ENCODE measurements at regions not wholly inside any gene's neighbourhood (a gene's known extent, or its start where the extent isn't known, plus 50 kb on each side); places are given as distances from the start of the nearest gene placed in this dataset.

DNA sequence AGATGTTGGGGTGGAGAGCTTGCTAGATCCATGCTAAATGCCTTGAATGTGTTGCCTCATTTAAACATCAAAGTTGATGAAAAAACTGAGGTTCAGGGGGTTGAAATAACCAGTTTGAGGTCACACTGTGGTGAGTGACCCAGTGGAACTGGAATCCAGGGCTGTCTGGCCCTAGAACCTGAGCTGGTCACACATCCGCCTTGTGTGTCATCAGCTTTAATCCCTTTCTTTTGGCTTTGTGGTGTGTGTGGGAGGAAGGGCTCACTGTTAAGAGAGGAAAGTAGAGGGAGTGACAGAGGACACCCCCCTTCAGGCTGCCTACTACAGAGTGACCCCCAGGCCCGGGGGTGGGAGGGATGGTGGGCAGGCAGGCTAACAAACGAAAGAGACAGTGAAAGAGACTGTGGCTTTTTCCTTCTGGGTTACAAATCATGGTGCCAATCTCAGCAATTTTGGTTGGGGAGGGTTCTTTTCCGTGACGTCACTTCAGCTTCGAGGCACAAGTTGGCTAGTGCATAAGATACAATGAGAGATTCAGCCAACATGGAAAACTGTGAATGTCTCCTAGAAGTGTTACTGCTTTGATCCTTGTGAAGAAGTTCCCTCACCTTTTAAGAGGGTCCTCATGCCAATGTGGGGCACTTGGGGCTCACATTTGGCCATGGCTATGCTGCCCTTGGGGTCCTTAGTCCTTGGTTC lies 164.9 kb downstream of the DLEU7 start:
- intact Hi-C loops (cut with DNase I) = no loop called here
- no peak for DNase-seq (ENCODE audit: low spot score)

- intact Hi-C loops (cut with DNase I) = no loop called here
- DNase-seq (ENCODE audit: low spot score) = no peak
Observed at GRCh38 chr13:50679321-50679720, 164.2 kb downstream of the DLEU7 start.

DNA sequence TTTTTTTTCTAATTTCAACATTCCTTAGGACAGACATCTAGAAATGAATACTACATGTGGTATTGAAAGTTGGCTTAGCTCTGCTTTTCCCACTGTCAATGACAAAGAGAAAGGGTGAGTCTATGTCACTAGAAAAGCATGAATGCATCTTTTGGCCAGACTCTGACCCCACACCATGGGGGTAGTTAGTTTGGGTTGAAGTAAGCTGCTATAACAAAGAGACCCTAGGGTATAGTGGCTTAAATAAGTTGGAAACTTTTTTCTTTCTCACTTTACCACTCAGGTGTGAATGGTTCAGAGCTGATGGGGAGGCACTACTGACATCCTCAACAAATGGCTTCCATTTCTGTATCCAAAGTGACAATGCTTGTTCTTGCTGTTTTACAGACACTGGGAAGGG lies 161.5 kb downstream of the DLEU7 start:
- intact Hi-C loops (cut with DNase I) = no loop called here
- no peak for DNase-seq (ENCODE audit: low spot score)

- intact Hi-C loops (cut with DNase I) = no loop called here
Observed at GRCh38 chr13:50682966-50683365, 160.5 kb downstream of the DLEU7 start.

GRCh38 chr13:50684366-50684765 lies 159.1 kb downstream of the DLEU7 start:
- intact Hi-C loops (cut with DNase I) = no loop called here
- no peak for DNase-seq (ENCODE audit: low spot score)

More at GRCh38 chr13:50682966-50683365, 160.5 kb downstream of the DLEU7 start:
- no peak for DNase-seq (ENCODE audit: low spot score)

DNA sequence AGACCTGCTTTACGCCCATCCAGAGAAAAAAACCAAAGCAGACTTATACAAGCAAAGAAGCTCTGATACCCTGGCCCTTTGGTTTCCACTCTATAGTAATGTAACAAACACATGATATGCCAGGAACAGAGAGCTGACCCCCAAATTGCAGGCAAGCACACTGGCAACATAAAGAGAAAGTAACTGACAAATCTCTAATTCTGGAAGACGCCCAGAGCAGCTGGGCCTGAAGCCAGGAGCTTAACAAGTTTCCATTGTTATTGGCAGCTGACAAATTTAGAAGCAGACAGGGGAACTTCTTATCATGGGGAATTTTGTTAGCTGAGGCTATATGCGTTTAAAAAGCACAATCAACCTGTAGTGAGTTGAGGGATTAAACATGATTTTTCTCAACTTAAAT lies 158.0 kb downstream of the DLEU7 start:
- DNase-seq (ENCODE audit: low spot score) = no peak
- intact Hi-C loops (cut with DNase I) = no loop called here

GRCh38 chr13:50685956-50686355 lies 157.5 kb downstream of the DLEU7 start:
- intact Hi-C loops (cut with DNase I) = no loop called here
- DNase-seq (ENCODE audit: low spot score) = no peak

GRCh38 chr13:50686551-50686950 lies 156.9 kb downstream of the DLEU7 start:
- intact Hi-C loops (cut with DNase I) = no loop called here
- no peak for DNase-seq (ENCODE audit: low spot score)

DNA sequence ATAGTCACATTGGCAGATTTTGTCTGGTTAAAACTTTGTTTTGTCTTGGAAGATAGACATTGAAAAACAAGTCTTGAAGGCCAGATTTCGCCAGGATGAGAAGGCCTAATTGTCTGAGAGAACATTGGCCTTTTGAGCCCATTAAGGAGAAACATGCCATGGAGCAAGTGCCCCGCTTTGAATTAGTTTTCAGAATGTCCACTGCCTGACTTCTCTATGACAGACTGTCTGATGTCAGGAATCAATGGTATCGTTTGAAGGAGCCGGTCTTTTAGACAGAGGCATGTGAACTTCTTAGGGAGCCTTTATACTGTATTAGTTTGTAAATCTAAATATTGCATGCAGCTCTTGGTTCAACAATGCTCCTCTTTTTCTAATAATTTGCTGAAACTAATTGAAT lies 155.9 kb downstream of the DLEU7 start:
- intact Hi-C loops (cut with DNase I) = no loop called here
- no peak for DNase-seq (ENCODE audit: low spot score)

GRCh38 chr13:50690006-50690405 lies 153.5 kb downstream of the DLEU7 start:
- no peak for DNase-seq (ENCODE audit: low spot score)
- intact Hi-C loops (cut with DNase I) = no loop called here

DNA sequence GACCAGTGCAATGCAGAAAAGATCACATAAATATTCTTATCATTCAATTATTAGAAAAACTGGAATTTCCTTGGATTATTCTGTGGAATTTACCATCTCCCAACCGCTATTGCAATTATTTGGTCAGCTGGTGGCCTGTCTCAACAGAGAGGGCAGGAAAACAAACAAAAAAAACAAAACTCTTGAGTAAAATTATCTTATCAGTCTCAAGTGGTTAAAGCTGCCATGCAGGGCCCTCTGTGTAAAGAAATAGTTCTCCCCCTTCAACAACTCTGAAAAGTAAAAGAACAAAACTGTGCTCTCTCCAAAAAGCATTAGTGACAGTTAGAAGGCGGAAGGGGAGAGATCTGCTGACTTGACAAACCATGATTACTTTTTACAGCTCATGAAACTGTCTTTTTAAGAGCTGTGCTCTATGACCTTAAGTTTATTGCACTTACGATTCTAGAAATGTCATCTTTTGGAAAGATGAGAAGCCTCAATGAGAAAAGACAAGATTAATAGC lies 152.3 kb downstream of the DLEU7 start:
- intact Hi-C loops (cut with DNase I) = no loop called here
- DNase-seq (ENCODE audit: low spot score) = no peak

DNA sequence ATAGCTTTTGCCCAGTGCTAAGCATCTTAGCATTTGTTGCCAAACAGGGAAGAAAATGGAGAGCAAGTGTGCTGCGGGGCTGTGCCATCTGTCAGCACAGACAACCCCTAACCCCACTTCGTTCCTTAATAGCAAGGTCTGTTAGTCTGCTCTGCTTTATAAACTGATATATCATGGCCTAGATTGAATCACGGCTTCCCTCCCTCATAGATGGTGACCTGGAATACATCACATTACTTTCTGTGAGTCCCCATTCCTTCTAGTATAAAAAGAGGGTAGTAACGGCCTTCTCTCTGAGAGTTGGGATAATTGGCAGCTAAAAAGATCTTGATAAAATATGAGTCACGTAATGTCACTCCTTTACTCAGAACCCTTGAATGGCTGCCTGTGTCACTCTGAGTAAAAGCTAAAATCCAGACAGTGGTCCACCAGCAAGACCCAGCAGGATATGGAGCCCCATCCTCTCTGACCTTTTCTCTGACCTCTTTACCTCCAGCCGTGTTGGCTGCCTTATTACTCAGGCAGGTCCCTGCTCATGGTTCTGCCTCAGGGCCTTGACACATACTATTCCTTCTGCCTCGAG lies 151.7 kb downstream of the DLEU7 start:
- intact Hi-C loops (cut with DNase I) = no loop called here

GRCh38 chr13:50692396-50692915 lies 151.0 kb downstream of the DLEU7 start:
- intact Hi-C loops (cut with DNase I) = no loop called here

More for the DNA sequence above, 151.7 kb downstream of the DLEU7 start:
- DNase-seq (ENCODE audit: low spot score) = no peak

GRCh38 chr13:50693727-50694126 lies 149.8 kb downstream of the DLEU7 start:
- DNase-seq (ENCODE audit: low spot score) = no peak
- intact Hi-C loops (cut with DNase I) = no loop called here

More at GRCh38 chr13:50692396-50692915, 151.0 kb downstream of the DLEU7 start:
- no peak for DNase-seq (ENCODE audit: low spot score)

DNA sequence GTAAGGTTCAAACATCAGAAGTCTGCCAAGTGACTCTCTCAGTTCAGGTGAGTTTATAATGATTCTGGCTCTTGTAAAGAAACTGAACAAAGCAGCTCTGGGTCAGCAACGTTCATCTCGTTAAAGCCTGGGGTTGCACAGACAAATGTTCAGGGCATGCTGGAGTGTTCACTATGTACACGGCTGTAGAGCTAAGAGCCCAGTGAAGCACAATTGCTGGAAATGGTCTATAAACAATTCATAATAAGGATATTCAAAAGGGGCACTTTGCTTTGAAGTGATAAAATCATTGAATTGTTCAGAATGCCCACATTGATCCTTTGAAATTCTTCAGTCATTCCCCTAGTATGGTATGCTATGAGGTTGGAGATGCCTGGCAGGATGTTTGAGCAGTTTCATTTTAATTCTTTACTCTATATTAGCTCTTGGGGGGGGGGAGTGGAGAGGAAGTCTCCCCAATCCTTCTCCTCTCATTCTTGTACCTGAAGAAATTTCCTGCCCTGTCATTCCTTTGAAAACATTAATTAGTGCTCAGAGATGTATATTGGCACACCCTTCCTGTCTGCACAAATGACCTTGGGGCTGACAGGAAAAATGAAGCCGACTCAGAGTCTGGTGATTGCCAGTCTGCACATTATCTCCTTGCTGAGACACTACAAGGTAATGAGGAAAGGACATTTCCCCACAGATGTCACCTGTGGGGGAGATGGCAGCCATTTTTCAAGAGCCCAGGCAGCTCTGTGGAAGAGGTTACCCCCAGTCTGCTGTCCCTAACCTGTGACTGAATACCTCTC lies 145.5 kb downstream of the DLEU7 start:
- intact Hi-C loops (cut with DNase I) = no loop called here
- DNase-seq (ENCODE audit: low spot score) = no peak

DNA sequence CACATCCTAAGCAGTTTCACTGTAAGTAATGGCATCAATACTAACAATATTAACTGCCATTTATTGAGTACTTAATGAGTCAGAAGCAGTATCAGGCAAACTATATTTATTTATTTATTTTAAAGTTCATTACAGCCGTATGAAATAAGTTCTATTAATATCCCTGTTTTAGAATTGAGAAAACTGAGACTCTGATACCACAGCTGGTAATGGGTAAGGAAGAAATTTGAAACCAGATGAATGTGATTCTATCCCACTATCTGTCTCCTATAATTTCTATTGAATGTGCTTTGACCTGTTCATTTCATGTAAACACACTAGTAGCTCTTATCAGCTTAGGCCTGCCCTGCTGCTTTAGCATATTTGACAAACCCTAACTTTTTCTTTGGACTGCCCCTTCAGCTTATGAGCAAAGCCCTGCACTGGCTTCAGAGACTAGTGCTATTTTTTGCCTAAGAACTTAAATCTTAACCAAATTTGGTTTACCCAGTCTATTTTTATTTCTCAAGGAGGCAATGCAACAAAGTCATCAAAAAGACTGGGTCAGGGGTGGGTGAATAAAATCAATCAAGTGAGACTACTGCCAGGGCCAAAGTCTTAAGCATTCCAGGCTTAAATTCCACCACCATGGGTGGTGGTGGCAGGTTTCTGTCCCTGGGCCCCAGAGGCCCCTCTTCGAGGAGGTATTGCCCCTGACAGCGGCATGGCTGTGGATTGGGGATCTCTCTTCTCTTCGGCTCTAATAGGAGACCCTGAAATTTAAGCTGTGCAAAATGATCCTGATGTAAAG lies 143.4 kb downstream of the DLEU7 start:
- no peak for DNase-seq (ENCODE audit: low spot score)
- intact Hi-C loops (cut with DNase I) = loop anchor here in 1 of 2 donors (5.0 kb wide), 1 partner anchor 613 kb away; no protein-coding TSS in a partner anchor

- DNase-seq (ENCODE audit: low spot score) = no peak
Observed at GRCh38 chr13:50700664-50701305, 142.7 kb downstream of the DLEU7 start.

GRCh38 chr13:50701469-50701868 lies 142.0 kb downstream of the DLEU7 start:
- DNase-seq (ENCODE audit: low spot score) = no peak
- intact Hi-C loops (cut with DNase I) = loop anchor here in 1 of 2 donors (5.0 kb wide), 1 partner anchor 614 kb away; no protein-coding TSS in a partner anchor

More at GRCh38 chr13:50700664-50701305, 142.7 kb downstream of the DLEU7 start:
- intact Hi-C loops (cut with DNase I) = loop anchor here in 1 of 2 donors (5.0 kb wide), 1 partner anchor 613 kb away; no protein-coding TSS in a partner anchor

Data from posterior vena cava (tissue), 2 donors.